Prostate gland (tissue), 2 donors: ENCODE measurements at regions not wholly inside any gene's neighbourhood (a gene's known extent, or its start where the extent isn't known, plus 50 kb on each side); places are given as distances from the start of the nearest gene placed in this dataset.

Experiments
- DNase-seq: peaks from one replicate; pipeline ENCODE4 v3.0.0-alpha.2; 2019; ENCODE audit warnings: low spot score
- H3K27ac ChIP-seq, 2 donors: fragments of 200-600 bp; sonication (generic); 2 replicates each; pipeline ENCODE4 v1.5.1; 2017 to 2019
- H3K27me3 ChIP-seq: fragments of 200-600 bp; sonication (generic); replicated peaks from 2 replicates; pipeline ENCODE4 v1.5.1; 2019; ENCODE audit not compliant: insufficient read depth
- H3K36me3 ChIP-seq, 2 donors: fragments of 200-600 bp; sonication (generic); 1 replicate in 1 of 2; 2 replicates in 1 of 2; pipeline versions ENCODE4 v1.5.1 to v1.8.1; 2017 to 2019
- H3K4me1 ChIP-seq: fragments of 200-600 bp; sonication (generic); replicated peaks from 2 replicates; pipeline ENCODE4 v1.5.1; 2019
- H3K4me3 ChIP-seq, 2 donors: fragments of 200-600 bp; sonication (generic); 2 replicates each; pipeline ENCODE4 v1.5.1; 2017 to 2019
- H3K9me3 ChIP-seq: fragments of 200-600 bp; sonication (generic); 2 replicates; pipeline ENCODE4 v1.5.1; 2017
- CTCF ChIP-seq, 4 experiments: fragments of 200-600 bp in 2 of 4; fragments of 450-650 bp in 2 of 4; sonication (generic) in 2 of 4; IDR thresholded peaks; 1 replicate in 3 of 4; 2 replicates in 1 of 4; pipeline ENCODE4 v1.5.1; 2016 to 2019; ENCODE audit warnings: antibody characterized with exemption in 4 of 4, mild to moderate bottlenecking in 2 of 4, moderate library complexity in 2 of 4
- POLR2A ChIP-seq: fragments of 450-650 bp; IDR thresholded peaks from one replicate; pipeline ENCODE4 v1.6.1; 2016; ENCODE audit warnings: antibody characterized with exemption, mild to moderate bottlenecking
- POLR2AphosphoS5 ChIP-seq: sonication (generic); formaldehyde crosslinking; IDR thresholded peaks from one replicate; pipeline ENCODE4 v1.6.1; 2017; ENCODE audit warnings: antibody characterized with exemption
- whole genome bisulfite sequencing: methylation state at CpG from one replicate; pipeline ENCODE4 v1.1.5; 2018; 5-methylcytosine and 5-hydroxymethylcytosine counted together
- intact Hi-C: fragments of 100-400 bp; cut with DNase I; formaldehyde crosslinking; loops from one replicate; pipeline ENCODE4 v1.14.2; 2022

- H3K9me3 ChIP-seq, result no peaks in the 10 kb centered on the region
- no peak overlapping the region for H3K27ac ChIP-seq
- H3K4me3 ChIP-seq, result no peak overlapping the region
- H3K27me3 ChIP-seq, result no peaks in the 10 kb centered on the region
- H3K4me1 ChIP-seq, result no peaks in the 10 kb centered on the region
- intact Hi-C loops, result no loop called here
- no peaks in the 10 kb centered on the region for H3K36me3 ChIP-seq
- TF ChIP-seq POLR2AphosphoS5 (no peak), CTCF (IDR thresholded peaks at IDR 0.05) (no peak), POLR2A (no peak)
- WGBS, result 41% methylated on average over 3 of the region's 3 CpGs
- no peak for DNase-seq
These were observed 200.9 kb upstream of the MID1 start for GRCh38 chrX:10821293-10821692.

- DNase-seq, result no peak
- Histone ChIP-seq H3K4me3 (no peak overlapping the region), H3K27me3 (no peaks in the 10 kb centered on the region), H3K9me3 (no peaks in the 10 kb centered on the region), H3K4me1 (no peaks in the 10 kb centered on the region), H3K27ac (no peak overlapping the region), H3K36me3 (no peaks in the 10 kb centered on the region)
- WGBS, result 95% methylated on average over 5 of the region's 5 CpGs
- no peak for TF ChIP-seq CTCF (IDR thresholded peaks at IDR 0.05)
- intact Hi-C loops, result no loop called here
These were observed 207.7 kb upstream of the MID1 start for GRCh38 chrX:10828036-10828435.

- H3K9me3 ChIP-seq, result no peaks in the 10 kb centered on the region
- WGBS, result 37% methylated on average over 4 of the region's 4 CpGs
- DNase-seq, result no peak
- no peaks in the 10 kb centered on the region for H3K36me3 ChIP-seq
- TF ChIP-seq CTCF (IDR thresholded peaks at IDR 0.05) (no peak), POLR2AphosphoS5 (no peak), POLR2A (no peak)
- intact Hi-C loops, result no loop called here
- H3K27ac ChIP-seq, result no peak overlapping the region
- no peaks in the 10 kb centered on the region for H3K27me3 ChIP-seq
- H3K4me1 ChIP-seq, result no peaks in the 10 kb centered on the region
- H3K4me3 ChIP-seq, result no peak overlapping the region
These were observed 208.3 kb upstream of the MID1 start for GRCh38 chrX:10828640-10829039.

- H3K9me3 ChIP-seq, result no peaks in the 10 kb centered on the region
- TF ChIP-seq POLR2AphosphoS5, result no peak
- no peak for TF ChIP-seq POLR2A
- no peak for TF ChIP-seq CTCF (IDR thresholded peaks at IDR 0.05)
- no peak overlapping the region for H3K4me3 ChIP-seq
- H3K4me1 ChIP-seq, result no peaks in the 10 kb centered on the region
- no peak overlapping the region for H3K27ac ChIP-seq
- intact Hi-C loops, result no loop called here
- no peaks in the 10 kb centered on the region for H3K27me3 ChIP-seq
- WGBS, result 23% methylated on average over 8 of the region's 8 CpGs
- H3K36me3 ChIP-seq, result no peaks in the 10 kb centered on the region
- DNase-seq, result no peak
These were observed 211.5 kb upstream of the MID1 start for GRCh38 chrX:10831716-10832502.
